B cell (primary cell): ENCODE measurements at regions not wholly inside any gene's neighbourhood (a gene's known extent, or its start where the extent isn't known, plus 50 kb on each side); places are given as distances from the start of the nearest gene placed in this dataset.

Source experiments
- ATAC-seq: fragments of 200-7000 bp; cut with Tn5 transposase; one replicate; pipeline ENCODE4 v1.10.0; 2021; ENCODE audit warnings: low read depth, mild to moderate bottlenecking, moderate number of reproducible peaks, moderate library complexity
- CTCF ChIA-PET: fragments of 350-600 bp; sonication (Branson Sonifier 250); formaldehyde crosslinking; loops from one replicate; lab custom pipeline; 2021; ENCODE audit warnings: antibody characterized with exemption, inconsistent platforms; lab: Charles Lee
- POLR2A ChIA-PET: fragments of 350-600 bp; sonication (Branson Sonifier 250); formaldehyde crosslinking; loops from one replicate; lab custom pipeline; 2021; ENCODE audit warnings: antibody characterized with exemption; lab: Charles Lee
- DNase-seq: peaks from one replicate; pipeline ENCODE4 v3.0.0; 2013
- H2AFZ ChIP-seq: 2 replicates; pipeline ENCODE4 v1.6.1; 2012; ENCODE audit warnings: mild to moderate bottlenecking, low read depth, low read length; ENCODE audit not compliant: insufficient read depth, poor library complexity, severe bottlenecking
- H3K27ac ChIP-seq, 2 donors: 1 replicate in 1 of 2; 2 replicates in 1 of 2; pipeline ENCODE4 v1.5.1; 2012 to 2013; ENCODE audit warnings: low read length in 2 of 2, mild to moderate bottlenecking in 2 of 2, moderate library complexity in 1 of 2
- H3K27me3 ChIP-seq, 4 experiments: fragments of 200-600 bp in 1 of 4; sonication (generic) in 1 of 4; replicated peaks in 1 of 4; 1 replicate in 2 of 4; 2 replicates in 2 of 4; pipeline versions ENCODE4 v1.6.1 to v1.7.0; 2013 to 2016; ENCODE audit warnings: low read length in 3 of 4, mild to moderate bottlenecking in 2 of 4, mixed read lengths in 1 of 4, moderate library complexity in 1 of 4; ENCODE audit not compliant: insufficient read depth in 4 of 4, control insufficient read depth in 3 of 4; ENCODE audit errors: control extremely low read depth in 1 of 4
- H3K36me3 ChIP-seq, 2 experiments: replicated peaks in 1 of 2; 1 replicate in 1 of 2; 2 replicates in 1 of 2; pipeline versions ENCODE4 v1.6.1 to v1.7.1; 2013; ENCODE audit warnings: low read length in 1 of 2; ENCODE audit not compliant: insufficient read depth in 2 of 2, control insufficient read depth in 1 of 2; ENCODE audit errors: control extremely low read depth in 1 of 2, extremely low read depth in 1 of 2
- H3K4me1 ChIP-seq, 2 donors: fragments of 200-600 bp in 1 of 2; sonication (generic) in 1 of 2; 1 replicate in 1 of 2; 2 replicates in 1 of 2; pipeline versions ENCODE4 v1.5.1 to v1.6.1; 2013 to 2017; ENCODE audit warnings: low read length in 2 of 2; ENCODE audit not compliant: control insufficient read depth in 2 of 2, insufficient read depth in 2 of 2
- H3K4me2 ChIP-seq: replicated peaks from 2 replicates; pipeline ENCODE3; 2012; ENCODE audit warnings: mild to moderate bottlenecking, low read depth, low read length; ENCODE audit not compliant: poor library complexity, severe bottlenecking
- H3K4me3 ChIP-seq, 5 experiments: fragments of 200-600 bp in 1 of 5; sonication (generic) in 1 of 5; 1 replicate in 3 of 5; 2 replicates in 2 of 5; pipeline versions ENCODE4 v1.5.1 to v1.7.0; 2011 to 2016; ENCODE audit warnings: low read length in 4 of 5, mild to moderate bottlenecking in 4 of 5, low read depth in 2 of 5, control low read depth in 1 of 5, moderate library complexity in 1 of 5; ENCODE audit not compliant: insufficient read depth in 1 of 5; ENCODE audit errors: control extremely low read depth in 1 of 5, extremely low read depth in 1 of 5
- H3K79me2 ChIP-seq: fragments of 200-600 bp; sonication (generic); one replicate; pipeline ENCODE4 v1.6.0; 2016; ENCODE audit warnings: low read length; ENCODE audit not compliant: control insufficient read depth, insufficient read depth
- H3K9ac ChIP-seq: fragments of 200-600 bp; sonication (generic); 2 replicates; pipeline ENCODE4 v1.6.1; 2017; ENCODE audit warnings: mild to moderate bottlenecking, low read length, moderate library complexity
- H3K9me3 ChIP-seq, 3 donors: one replicate each; pipeline versions ENCODE4 v1.6.1 to v1.7.1; 2013; ENCODE audit warnings: low read length in 2 of 3; ENCODE audit not compliant: control insufficient read depth in 2 of 3, insufficient read depth in 1 of 3; ENCODE audit errors: control extremely low read depth in 1 of 3
- H4K20me1 ChIP-seq: 2 replicates; pipeline ENCODE4 v1.6.0; 2012; ENCODE audit warnings: mild to moderate bottlenecking, low read length; ENCODE audit not compliant: insufficient read depth, control insufficient read depth, poor library complexity, severe bottlenecking
- H3K27ac Mint-ChIP-seq: one replicate; pipeline ENCODE4 v1.8.0; 2021; ENCODE audit warnings: mixed read lengths
- H3K27me3 Mint-ChIP-seq: one replicate; pipeline ENCODE4 v1.8.0; 2021; ENCODE audit warnings: mixed read lengths
- H3K4me1 Mint-ChIP-seq: one replicate; pipeline ENCODE4 v1.8.0; 2021; ENCODE audit warnings: mixed read lengths
- H3K4me3 Mint-ChIP-seq: one replicate; pipeline ENCODE4 v1.8.0; 2021; ENCODE audit warnings: mixed read lengths
- H3K9me3 Mint-ChIP-seq: one replicate; pipeline ENCODE4 v1.8.0; 2022; ENCODE audit warnings: mixed read lengths; ENCODE audit not compliant: insufficient read depth
- EZH2 ChIP-seq: IDR thresholded peaks from 2 replicates; pipeline ENCODE4 v1.6.1; 2012; ENCODE audit warnings: borderline replicate concordance, low read depth, mild to moderate bottlenecking, moderate library complexity, low read length; ENCODE audit not compliant: insufficient read depth, poor library complexity, severe bottlenecking
- WGBS: methylation state at CpG from one replicate; pipeline ENCODE4 v1.1.5; 2013; ENCODE audit warnings: missing lambda C conversion rate; ENCODE audit not compliant: insufficient coverage; 5-methylcytosine and 5-hydroxymethylcytosine counted together
- intact Hi-C: fragments of 100-400 bp; cut with micrococcal nuclease; formaldehyde crosslinking; loops from one replicate; pipeline ENCODE4 v1.10.0; 2022
- TF ChIP-seq, protein P1 (sequence below): fragments of 200-600 bp; IDR thresholded peaks from one replicate; pipeline ENCODE4 v1.8.0; 2022; ENCODE audit warnings: antibody characterized with exemption, mild to moderate bottlenecking

DNA sequence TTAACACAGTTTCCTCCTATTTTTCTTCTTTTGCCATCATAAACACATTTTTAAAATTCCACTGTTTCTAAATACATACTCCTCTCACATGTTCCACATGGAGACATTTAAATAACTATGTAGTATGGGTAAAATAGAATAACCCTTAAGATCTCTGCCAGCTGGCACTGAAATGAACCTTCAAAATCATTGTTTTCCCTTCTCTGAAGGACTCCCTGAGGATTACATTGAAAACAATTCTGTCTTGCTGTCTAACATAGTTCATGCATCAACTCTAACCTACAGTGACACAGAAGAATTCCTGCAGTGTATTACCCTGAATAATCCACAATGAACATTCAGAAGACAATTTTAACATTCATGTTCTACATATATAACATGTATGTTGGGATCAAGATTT, 1361.8 kb upstream of the CITED2 start:
- DNase-seq: no peak

GRCh38 chr6:140732991-140733390, 1358.5 kb upstream of the CITED2 start:
- no peaks in the 10 kb centered on the region for H3K9me3 Mint-ChIP-seq
- no peak for TF ChIP-seq EZH2
- TF ChIP-seq, protein P1, sequence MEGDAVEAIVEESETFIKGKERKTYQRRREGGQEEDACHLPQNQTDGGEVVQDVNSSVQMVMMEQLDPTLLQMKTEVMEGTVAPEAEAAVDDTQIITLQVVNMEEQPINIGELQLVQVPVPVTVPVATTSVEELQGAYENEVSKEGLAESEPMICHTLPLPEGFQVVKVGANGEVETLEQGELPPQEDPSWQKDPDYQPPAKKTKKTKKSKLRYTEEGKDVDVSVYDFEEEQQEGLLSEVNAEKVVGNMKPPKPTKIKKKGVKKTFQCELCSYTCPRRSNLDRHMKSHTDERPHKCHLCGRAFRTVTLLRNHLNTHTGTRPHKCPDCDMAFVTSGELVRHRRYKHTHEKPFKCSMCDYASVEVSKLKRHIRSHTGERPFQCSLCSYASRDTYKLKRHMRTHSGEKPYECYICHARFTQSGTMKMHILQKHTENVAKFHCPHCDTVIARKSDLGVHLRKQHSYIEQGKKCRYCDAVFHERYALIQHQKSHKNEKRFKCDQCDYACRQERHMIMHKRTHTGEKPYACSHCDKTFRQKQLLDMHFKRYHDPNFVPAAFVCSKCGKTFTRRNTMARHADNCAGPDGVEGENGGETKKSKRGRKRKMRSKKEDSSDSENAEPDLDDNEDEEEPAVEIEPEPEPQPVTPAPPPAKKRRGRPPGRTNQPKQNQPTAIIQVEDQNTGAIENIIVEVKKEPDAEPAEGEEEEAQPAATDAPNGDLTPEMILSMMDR: no peak
- H3K9ac ChIP-seq: no peak overlapping the region
- H3K9me3 ChIP-seq: no peaks in the 10 kb centered on the region
- no peaks in the 10 kb centered on the region for H3K4me1 ChIP-seq
- ChIA-PET POLR2A (no interaction called here), CTCF (no interaction called here)
- H3K27me3 ChIP-seq: no peaks in the 10 kb centered on the region
- H3K4me3 ChIP-seq: no peak overlapping the region
- H3K4me1 Mint-ChIP-seq: no peaks in the 10 kb centered on the region
- H3K79me2 ChIP-seq: no peaks in the 10 kb centered on the region
- H3K27ac ChIP-seq: no peak overlapping the region
- no peak overlapping the region for H3K4me2 ChIP-seq
- no peak overlapping the region for H2AFZ ChIP-seq
- no peaks in the 10 kb centered on the region for H4K20me1 ChIP-seq
- DNase-seq (no peak), ATAC-seq (no peak)
- intact Hi-C loops: no loop called here
- H3K27me3 Mint-ChIP-seq: no peaks in the 10 kb centered on the region
- H3K27ac Mint-ChIP-seq: no peak overlapping the region
- no peaks in the 10 kb centered on the region for H3K36me3 ChIP-seq
- H3K4me3 Mint-ChIP-seq: no peak overlapping the region
- no CpG with 5 or more reads among the region's 2 CpGs for WGBS

More for the DNA sequence above, 1361.8 kb upstream of the CITED2 start:
- Histone ChIP-seq H3K4me1 (no peaks in the 10 kb centered on the region), H3K36me3 (no peaks in the 10 kb centered on the region), H3K27ac (no peak overlapping the region), H3K4me2 (no peak overlapping the region), H3K27me3 (no peaks in the 10 kb centered on the region), H3K79me2 (no peaks in the 10 kb centered on the region), H3K9ac (no peak overlapping the region), H4K20me1 (no peaks in the 10 kb centered on the region), H2AFZ (no peak overlapping the region), H3K9me3 (no peaks in the 10 kb centered on the region), H3K4me3 (no peak overlapping the region)
- no peaks in the 10 kb centered on the region for H3K9me3 Mint-ChIP-seq
- CTCF ChIA-PET: no interaction called here
- POLR2A ChIA-PET: no interaction called here
- TF ChIP-seq EZH2: no peak
- TF ChIP-seq, protein P1: no peak
- no peak for ATAC-seq
- intact Hi-C loops: no loop called here
- no peaks in the 10 kb centered on the region for H3K27me3 Mint-ChIP-seq
- H3K27ac Mint-ChIP-seq: no peak overlapping the region
- no peaks in the 10 kb centered on the region for H3K4me1 Mint-ChIP-seq
- no peak overlapping the region for H3K4me3 Mint-ChIP-seq
